Progenitor cell of endocrine pancreas (in vitro differentiated cells): ENCODE measurements at regions not wholly inside any gene's neighbourhood (a gene's known extent, or its start where the extent isn't known, plus 50 kb on each side); places are given as distances from the start of the nearest gene placed in this dataset.

Experiments used
- DNase-seq: peaks from one replicate; pipeline ENCODE4 v3.0.0; 2021; ENCODE audit warnings: low spot score; ENCODE audit not compliant: unreplicated experiment
- H3K27ac Mint-ChIP-seq: 2 replicates; pipeline ENCODE4 v1.8.0; 2021; ENCODE audit warnings: mild to moderate bottlenecking, moderate library complexity, mixed read lengths
- H3K27me3 Mint-ChIP-seq: 2 replicates; pipeline ENCODE4 v1.8.0; 2021; ENCODE audit warnings: mixed read lengths
- H3K36me3 Mint-ChIP-seq: 2 replicates; pipeline ENCODE4 v1.8.0; 2022; ENCODE audit warnings: mixed read lengths; ENCODE audit not compliant: insufficient read depth
- H3K4me1 Mint-ChIP-seq: 2 replicates; pipeline ENCODE4 v1.8.0; 2021; ENCODE audit warnings: low read depth, mixed read lengths
- H3K4me3 Mint-ChIP-seq: 2 replicates; pipeline ENCODE4 v1.8.0; 2021; ENCODE audit warnings: low read depth, mild to moderate bottlenecking, moderate library complexity, mixed read lengths
- H3K9me3 Mint-ChIP-seq: 2 replicates; pipeline ENCODE4 v1.8.0; 2021; ENCODE audit warnings: low read depth, mixed read lengths
- TF ChIP-seq, protein P1 (sequence below): fragments of 200-600 bp; sonication (generic); IDR thresholded peaks from one replicate; pipeline ENCODE4 v1.5.0; 2021; ENCODE audit warnings: antibody characterized with exemption, mild to moderate bottlenecking; ENCODE audit not compliant: unreplicated experiment

DNA sequence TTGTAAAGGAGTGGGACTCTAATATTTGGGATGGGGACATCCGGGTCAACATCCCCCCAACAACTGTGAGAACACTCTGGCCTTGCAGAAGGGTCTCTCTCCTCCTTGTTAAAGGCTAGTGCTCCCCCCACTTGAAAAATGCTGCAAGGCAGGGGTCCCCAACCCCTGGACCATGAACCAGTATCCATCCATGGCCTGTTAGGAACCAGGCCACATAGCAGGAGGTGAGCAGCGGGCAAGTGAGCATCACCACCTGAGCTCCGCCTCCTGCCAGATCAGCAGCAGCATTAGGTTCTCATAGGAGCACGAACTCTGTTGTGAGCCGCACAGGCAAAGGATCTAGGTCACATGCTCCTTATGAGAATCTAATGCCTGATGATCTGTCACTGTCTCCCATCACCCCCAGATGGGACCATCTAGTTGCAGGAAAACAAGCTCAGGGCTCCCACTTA lies 243.9 kb upstream of the ID2 start:
- Mint-ChIP-seq H3K36me3 (no peaks in the 10 kb centered on the region), H3K27me3 (no peaks in the 10 kb centered on the region), H3K27ac (no peak overlapping the region), H3K4me3 (no peak overlapping the region), H3K4me1 (peaks cover 8% of the 10 kb centered on the region), H3K9me3 (no peaks in the 10 kb centered on the region)
- TF ChIP-seq, protein P1, sequence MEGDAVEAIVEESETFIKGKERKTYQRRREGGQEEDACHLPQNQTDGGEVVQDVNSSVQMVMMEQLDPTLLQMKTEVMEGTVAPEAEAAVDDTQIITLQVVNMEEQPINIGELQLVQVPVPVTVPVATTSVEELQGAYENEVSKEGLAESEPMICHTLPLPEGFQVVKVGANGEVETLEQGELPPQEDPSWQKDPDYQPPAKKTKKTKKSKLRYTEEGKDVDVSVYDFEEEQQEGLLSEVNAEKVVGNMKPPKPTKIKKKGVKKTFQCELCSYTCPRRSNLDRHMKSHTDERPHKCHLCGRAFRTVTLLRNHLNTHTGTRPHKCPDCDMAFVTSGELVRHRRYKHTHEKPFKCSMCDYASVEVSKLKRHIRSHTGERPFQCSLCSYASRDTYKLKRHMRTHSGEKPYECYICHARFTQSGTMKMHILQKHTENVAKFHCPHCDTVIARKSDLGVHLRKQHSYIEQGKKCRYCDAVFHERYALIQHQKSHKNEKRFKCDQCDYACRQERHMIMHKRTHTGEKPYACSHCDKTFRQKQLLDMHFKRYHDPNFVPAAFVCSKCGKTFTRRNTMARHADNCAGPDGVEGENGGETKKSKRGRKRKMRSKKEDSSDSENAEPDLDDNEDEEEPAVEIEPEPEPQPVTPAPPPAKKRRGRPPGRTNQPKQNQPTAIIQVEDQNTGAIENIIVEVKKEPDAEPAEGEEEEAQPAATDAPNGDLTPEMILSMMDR, result no peak
- no peak for DNase-seq

DNA sequence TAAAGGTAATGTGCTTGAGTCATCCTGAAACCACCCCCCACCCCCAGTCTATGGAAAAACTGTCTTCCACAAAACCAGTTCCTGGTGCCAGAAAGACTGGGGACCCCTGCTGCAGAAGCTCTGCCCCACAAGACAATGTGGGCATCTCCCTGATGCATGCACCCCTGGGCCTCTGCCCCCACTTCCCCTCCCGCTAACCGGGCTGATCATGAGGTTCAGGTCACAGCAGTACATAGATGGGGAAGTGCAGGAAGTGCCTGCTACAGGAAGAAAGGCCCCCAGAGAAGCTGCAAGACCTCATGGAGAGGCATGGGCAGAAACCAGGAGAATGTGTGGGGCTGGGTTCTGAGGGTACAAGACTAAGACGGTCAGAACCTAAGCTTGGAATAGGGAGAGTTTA lies 243.4 kb upstream of the ID2 start:
- DNase-seq, result no peak
- TF ChIP-seq, protein P1, result no peak
- Mint-ChIP-seq H3K27me3 (no peaks in the 10 kb centered on the region), H3K4me3 (no peak overlapping the region), H3K27ac (no peak overlapping the region), H3K4me1 (peaks cover 12% of the 10 kb centered on the region), H3K9me3 (no peaks in the 10 kb centered on the region), H3K36me3 (no peaks in the 10 kb centered on the region)

DNA sequence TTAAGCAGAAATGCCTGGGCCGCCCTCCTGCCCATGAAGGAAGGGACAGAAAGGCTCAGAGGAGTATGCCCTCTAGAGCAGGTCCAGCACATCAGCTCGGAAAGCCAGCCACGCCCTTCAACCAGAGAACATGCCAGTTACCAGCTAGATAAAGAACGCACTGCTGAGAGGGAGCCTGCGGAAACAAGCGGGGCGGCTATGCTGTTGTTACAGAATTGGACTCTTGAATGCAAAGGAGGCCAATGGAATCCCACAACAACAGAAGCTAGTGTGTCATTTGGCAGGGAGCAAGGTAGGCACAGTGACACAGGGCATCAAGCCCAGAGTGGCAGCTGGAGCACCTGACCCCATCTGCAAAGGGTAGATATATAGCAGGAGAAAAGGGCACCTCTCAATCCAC lies 242.9 kb upstream of the ID2 start:
- Mint-ChIP-seq H3K9me3 (no peaks in the 10 kb centered on the region), H3K4me3 (no peak overlapping the region), H3K4me1 (peaks cover 12% of the 10 kb centered on the region), H3K27ac (no peak overlapping the region), H3K27me3 (no peaks in the 10 kb centered on the region), H3K36me3 (no peaks in the 10 kb centered on the region)
- TF ChIP-seq, protein P1, result no peak
- DNase-seq, result no peak

DNA sequence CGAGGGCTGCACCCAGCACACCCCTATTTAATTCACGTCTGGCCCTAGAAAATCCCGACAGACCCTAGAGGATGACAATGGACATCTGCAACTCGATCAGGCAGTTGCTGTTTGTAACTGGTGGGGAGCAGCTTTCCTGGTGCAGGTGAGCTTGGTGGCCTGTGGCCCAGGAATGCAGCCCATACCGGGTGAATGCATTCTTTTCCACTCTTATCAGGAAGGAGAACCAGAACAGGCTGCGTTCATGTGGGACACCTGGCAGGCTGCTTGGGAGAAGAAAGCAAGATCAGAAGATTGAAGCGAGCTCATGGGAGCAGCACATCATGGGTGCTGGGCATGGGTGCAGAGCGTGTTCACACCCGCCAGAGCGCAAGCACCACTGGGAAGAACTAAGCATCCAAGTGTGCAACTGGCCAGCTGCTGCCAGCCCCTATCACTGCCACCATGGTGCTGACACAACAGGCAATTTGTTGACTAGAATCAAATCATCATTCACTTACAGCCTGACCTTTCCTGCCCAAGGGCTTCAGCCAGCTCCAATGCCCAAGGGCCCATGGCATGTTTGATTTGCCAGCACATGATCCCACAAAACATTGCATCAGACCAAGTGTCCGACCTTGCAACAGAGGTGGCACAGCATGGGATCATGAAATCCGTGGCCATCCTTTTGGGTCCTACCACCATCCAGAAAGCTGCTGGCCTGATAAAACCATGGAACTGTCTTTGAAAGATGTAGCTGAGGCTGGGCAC lies 241.7 kb upstream of the ID2 start:
- TF ChIP-seq, protein P1, result no peak
- Mint-ChIP-seq H3K36me3 (no peaks in the 10 kb centered on the region), H3K4me3 (no peak overlapping the region), H3K9me3 (no peaks in the 10 kb centered on the region), H3K27me3 (no peaks in the 10 kb centered on the region), H3K27ac (no peak overlapping the region), H3K4me1 (peaks cover 21% of the 10 kb centered on the region)
- no peak for DNase-seq

DNA sequence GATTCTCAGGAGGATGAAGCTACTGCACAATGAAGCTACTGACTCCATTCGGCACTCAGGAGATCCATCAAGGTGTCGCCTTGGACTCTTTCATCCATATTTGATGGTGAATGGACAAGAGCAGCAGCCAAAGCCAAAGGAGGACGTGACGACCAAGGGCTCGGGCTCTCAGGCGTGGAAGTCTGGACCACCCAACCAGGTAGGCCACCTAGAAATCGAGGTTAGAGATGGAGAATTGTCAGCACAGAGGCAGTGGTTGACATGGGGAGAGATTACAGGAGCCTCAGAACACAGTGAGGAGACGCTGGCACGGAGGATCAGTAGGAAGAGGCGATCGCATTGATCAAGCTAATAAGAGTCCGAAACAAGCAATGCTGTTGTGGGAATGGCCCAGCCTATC lies 240.5 kb upstream of the ID2 start:
- TF ChIP-seq, protein P1, result no peak
- no peak for DNase-seq
- H3K4me1 Mint-ChIP-seq, result peaks cover 28% of the 10 kb centered on the region
- H3K27ac Mint-ChIP-seq, result no peak overlapping the region
- no peaks in the 10 kb centered on the region for H3K9me3 Mint-ChIP-seq
- no peak overlapping the region for H3K4me3 Mint-ChIP-seq
- no peaks in the 10 kb centered on the region for H3K27me3 Mint-ChIP-seq
- no peaks in the 10 kb centered on the region for H3K36me3 Mint-ChIP-seq
